ENCODE measurements at regions not wholly inside any gene's neighbourhood (a gene's known extent, or its start where the extent isn't known, plus 50 kb on each side); places are given as distances from the start of the nearest gene placed in this dataset.
"Not testable (repeated sequence)": the region's sequence is repeated elsewhere in the genome, so short reads cannot be mapped to it uniquely, and the experiment has no call there.

DNA sequence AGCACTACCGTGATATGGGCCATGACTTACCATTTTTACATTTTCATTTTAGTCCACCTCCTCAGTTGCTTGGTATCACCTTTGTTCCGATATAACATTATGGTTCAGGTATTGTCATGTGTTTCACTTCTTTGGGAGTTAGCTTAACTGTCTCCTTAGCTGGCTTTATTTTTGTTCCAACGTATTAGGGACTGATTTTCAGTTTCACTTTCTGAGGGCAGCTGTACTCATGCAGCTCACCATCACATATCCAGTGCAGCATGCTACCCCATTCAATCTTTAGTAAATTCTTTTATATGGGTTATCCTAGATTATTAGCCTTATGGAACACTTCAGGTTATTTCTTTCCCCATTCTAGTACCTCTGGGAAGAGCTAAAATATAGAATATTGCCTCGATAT is 362.2 kb upstream of the IRAK1BP1 start:
- DNase-seq (ENCODE audit: low read depth, low spot score) = no peak

DNA sequence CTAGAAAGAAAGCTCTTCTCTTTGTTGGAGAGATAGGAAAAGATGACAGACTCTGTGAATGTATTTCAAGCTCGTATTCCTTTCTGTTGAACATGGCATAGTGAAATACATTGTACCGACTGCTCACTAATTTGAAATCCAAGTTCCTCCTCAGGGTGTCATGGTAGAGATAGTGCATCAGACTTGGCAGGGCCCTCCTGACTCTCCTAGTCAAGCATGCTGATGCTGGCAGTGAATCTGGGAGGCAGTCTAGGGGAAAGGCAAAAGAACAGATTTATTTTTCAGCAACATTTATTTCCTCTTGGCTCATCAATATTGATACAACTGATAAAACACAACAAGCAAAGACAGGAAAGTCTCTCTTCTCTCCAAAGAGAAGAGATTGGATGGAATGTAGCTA is 356.3 kb upstream of the IRAK1BP1 start:
- no peak for DNase-seq (ENCODE audit: low read depth, low spot score)

DNA sequence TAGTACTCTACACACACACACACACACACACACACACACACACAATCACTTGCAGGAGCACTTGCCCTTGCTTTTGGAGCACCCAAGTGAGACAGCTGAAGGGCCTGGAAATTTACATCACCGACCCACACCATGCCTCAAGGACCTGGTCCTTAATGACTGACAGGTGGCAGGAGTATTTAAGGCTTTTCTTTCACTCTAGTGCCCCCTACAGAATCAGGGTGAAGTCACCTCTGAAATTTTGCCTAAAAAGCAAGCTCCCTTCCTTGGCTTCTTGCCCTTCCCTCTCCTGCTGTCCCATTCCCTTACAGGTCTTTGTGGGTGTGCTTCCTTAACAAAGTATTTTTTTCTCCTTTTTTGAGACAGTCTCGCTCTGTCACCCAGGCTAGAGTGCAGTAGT is 353.5 kb upstream of the IRAK1BP1 start:
- DNase-seq (ENCODE audit: low read depth, low spot score) = no peak

DNA sequence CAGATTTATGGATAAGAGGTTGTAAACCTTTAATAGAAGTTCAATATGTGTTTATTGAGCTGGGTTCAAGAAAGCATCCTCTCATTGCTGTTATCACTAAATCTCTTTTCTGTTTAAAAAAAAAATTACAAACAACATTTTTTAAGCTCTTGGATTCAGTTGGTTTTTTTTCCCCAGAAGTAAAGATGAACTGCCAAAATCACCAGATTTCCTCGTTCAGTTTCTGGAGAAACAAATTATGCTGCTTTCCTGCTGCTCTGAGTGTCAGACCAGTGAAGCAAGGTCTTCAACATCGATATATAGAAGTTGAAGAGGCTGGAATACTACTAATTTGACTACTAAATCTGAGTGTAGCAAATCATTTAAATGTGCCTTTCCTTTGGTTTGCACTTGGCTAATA is 352.1 kb upstream of the IRAK1BP1 start:
- DNase-seq (ENCODE audit: low read depth, low spot score) = no peak

GRCh38 chr6:78517399-78517798 is 350.0 kb upstream of the IRAK1BP1 start:
- no peak for DNase-seq (ENCODE audit: low read depth, low spot score)

- DNase-seq (ENCODE audit: low read depth, low spot score) = no peak
Observed at GRCh38 chr6:78523622-78524021, 343.7 kb upstream of the IRAK1BP1 start.

GRCh38 chr6:78525976-78526375 is 341.4 kb upstream of the IRAK1BP1 start:
- no peak for DNase-seq (ENCODE audit: low read depth, low spot score)

DNA sequence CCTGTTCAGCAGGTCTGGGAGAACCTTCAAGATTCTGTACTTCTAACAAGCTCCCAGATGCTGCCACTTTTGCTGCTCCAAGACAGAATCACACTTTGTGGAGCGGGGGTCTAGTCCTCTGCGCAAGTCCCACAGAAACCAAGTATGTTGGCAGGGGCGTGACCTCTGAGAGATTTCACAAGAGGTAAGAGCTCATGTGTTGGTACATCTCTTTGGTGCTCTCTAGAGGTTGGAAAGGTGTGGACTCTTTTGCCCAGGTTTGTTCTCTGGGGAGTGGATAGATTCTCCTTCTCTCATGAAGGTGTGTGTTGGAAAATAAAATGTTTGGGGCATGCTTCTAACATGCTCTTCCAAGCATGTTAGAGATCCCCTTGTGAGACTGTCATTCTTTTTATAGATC is 340.9 kb upstream of the IRAK1BP1 start:
- no peak for DNase-seq (ENCODE audit: low read depth, low spot score)

DNA sequence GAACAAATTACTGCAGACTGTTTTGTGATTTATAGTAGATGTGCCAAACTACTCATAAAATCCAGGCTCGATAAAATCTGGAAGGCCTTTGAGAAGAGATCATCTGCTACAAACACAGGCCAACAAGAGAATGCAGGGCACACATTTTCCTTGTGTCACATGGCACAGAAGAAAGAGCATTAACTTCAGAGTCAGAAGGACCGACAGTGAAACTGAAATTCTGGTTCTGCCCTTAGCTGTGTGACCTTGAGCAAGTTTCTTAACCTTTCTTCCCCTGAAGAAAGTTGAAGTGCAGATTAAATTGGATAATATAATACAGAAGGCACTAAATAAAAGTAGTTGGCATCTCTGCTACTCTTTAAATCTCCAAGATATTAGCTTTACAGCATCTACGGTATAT is 338.4 kb upstream of the IRAK1BP1 start:
- DNase-seq (ENCODE audit: low read depth, low spot score) = no peak

DNA sequence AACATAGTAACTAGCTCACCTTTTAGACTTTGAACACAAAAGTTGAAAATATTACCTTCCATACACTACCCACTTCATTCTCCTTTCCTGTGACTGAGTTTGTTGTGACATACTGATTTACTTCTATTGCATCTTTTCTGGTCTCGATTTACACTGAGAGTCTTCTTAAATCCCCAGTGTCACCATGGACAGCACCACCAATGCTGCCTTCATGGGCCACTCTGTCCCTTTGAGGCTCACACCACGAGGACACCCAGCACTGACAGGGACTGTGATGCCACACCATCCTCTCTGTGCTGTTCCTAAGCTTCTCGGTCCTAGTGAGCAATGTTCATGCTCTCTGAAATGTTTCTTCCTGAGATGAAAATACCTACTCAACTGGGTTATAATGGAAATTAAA is 337.1 kb upstream of the IRAK1BP1 start:
- no peak for DNase-seq (ENCODE audit: low read depth, low spot score)

GRCh38 chr6:78533426-78533825 is 333.9 kb upstream of the IRAK1BP1 start:
- DNase-seq (ENCODE audit: low read depth, low spot score) = peak; percentile 40

DNA sequence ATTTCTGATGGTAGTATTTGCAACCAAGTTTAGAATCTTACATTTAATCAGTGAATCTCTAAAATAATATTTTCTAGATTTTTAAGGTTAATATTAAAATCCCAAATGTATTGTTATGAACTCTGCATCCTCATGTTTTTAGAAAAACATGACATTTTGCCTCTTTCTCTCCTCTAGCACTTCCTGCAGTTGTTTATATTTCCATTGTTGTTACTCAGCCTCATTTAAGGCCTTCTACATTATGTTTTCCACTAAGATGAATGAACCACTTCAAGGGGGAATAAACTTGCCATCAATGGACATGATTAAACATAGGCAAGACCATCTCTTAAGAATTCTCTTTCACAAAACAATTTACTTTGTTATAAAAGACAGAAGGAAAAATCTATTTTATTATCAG is 333.5 kb upstream of the IRAK1BP1 start:
- no peak for DNase-seq (ENCODE audit: low read depth, low spot score)

DNA sequence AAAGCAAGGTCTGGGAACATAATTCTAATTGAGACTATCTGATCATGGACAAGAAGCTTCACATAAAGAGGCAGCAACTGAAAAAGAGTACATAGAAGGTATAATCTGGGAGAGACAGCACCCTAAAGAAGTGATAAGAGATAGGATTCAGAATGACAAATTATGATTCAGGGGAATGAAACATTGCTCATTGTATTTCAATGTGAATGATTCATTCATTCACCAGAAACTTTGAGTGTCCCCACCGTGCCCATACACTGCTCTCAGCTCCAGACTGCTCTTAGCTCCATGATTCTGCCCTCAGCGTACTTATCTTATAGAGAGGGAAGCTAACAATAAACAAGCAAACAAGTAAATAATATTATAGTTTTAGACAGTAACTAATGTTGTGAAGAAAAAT is 329.3 kb upstream of the IRAK1BP1 start:
- DNase-seq (ENCODE audit: low read depth, low spot score) = no peak

DNA sequence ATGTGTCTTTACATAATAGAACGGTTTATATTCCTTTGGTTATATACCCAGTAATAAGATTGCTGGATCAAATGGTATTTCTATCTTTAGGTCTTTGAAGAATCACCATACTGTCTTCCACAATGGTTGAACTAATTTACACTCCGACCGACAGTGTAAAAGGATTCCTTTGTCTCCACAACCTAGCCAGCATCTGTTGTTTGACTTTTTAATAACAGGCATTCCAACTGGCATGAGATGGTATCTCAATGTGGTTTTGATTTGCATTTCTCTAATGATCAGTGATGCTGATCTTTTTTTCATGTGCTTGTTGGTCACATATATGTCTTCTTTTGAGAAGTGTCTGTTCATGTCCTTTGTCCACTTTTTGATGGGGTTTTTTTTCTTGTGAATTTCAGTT is 319.7 kb upstream of the IRAK1BP1 start:
- DNase-seq (ENCODE audit: low read depth, low spot score) = not testable (repeated sequence)

DNA sequence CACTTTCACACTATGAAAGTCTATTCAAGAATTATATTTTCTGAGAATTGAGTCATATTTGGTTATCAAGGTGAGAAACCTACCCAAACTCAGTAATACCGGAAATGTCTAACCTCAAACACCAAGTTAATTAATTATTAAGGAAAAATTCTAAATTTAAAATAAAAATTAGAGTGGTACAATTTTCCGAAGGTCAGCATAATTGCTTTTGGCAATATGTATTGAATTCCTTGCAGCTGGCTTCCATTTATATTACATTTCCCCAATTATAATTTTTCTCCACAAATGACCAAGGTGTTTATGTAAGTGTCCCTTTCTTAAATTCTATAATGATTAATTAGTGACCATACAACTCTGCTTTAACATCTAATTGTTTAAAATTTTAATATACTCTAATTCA is 316.0 kb upstream of the IRAK1BP1 start:
- no peak for DNase-seq (ENCODE audit: low read depth, low spot score)

- no peak for DNase-seq (ENCODE audit: low read depth, low spot score)
Observed at GRCh38 chr6:78552435-78552834, 314.9 kb upstream of the IRAK1BP1 start.

DNA sequence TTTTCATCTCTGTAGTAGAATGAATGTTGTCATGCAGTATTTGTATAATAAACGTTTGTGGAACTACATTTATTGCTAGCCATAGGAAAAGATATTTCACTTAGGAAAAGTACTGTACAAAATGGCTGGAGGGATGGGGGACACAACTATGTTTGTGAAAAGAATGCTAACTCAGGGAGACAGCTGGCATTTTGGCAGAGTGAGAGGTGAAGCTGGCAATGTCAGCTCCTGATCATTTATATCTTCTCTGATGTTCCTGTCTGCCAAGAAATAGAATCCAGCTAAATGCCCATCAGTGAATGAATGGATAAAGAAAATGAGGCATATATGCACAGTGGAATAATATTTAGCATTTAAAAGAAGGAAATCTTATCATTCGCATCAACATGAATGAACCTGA is 313.0 kb upstream of the IRAK1BP1 start:
- no peak for DNase-seq (ENCODE audit: low read depth, low spot score)

DNA sequence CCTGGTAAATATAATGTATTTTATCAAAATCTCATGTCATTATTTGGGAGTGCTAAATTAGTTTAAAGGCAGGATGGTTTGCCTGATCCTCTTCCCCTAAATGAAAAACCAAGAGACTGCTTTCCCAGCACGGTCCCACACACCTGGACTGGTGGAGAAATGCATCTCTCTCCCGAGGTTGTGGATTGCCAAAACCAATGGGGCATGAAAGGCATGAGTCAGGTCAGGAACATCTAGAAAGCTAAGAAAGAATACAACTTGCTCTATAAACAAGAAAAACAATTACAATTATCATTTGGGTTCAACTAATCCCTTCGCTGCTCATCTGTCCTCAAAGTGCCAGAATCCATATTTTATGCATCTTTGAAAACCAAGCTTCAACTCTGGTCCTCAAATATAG is 308.3 kb upstream of the IRAK1BP1 start:
- DNase-seq (ENCODE audit: low read depth, low spot score) = no peak

DNA sequence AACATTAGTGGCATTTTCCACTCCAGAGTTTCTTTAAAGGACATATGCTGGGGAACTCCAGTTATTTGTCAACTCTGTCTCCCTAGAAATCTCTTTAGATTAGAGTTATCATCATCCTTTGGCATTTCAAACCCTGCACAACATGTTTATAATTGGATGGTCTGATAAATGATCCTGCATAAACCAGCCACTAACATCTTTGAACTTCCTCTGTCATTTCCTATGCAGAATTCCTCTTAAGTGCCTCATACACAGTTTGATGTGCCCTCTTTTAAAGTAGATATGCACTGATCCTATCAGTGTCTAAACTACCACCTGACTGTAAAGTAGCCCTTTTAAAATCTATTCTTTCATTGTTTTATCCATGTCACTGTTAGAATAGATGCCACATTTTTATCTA is 306.3 kb upstream of the IRAK1BP1 start:
- DNase-seq (ENCODE audit: low read depth, low spot score) = no peak

- no peak for DNase-seq (ENCODE audit: low read depth, low spot score)
Observed at GRCh38 chr6:78565997-78566396, 301.4 kb upstream of the IRAK1BP1 start.

- no peak for DNase-seq (ENCODE audit: low read depth, low spot score)
Observed at GRCh38 chr6:78570044-78570443, 297.3 kb upstream of the IRAK1BP1 start.

GRCh38 chr6:78577585-78577984 is 289.8 kb upstream of the IRAK1BP1 start:
- DNase-seq (ENCODE audit: low read depth, low spot score) = no peak

DNA sequence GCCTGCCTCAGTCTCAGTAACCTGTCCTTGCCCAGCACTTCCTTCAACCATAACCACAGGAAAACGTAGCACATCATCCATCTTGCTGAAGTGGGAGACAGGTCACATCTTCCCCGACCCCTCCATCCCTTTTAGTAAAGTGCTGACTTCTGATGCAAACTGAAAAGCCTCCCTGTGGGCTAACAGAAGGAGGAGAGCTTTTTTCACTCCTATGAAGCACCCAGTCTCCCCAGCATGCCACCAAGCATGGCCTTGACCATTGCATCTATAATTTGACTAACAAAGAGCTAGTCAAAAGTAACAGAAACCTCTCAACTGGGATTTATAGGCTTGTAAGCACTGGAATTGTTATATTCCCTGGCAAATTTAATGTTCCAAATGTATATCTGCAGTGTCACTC is 288.9 kb upstream of the IRAK1BP1 start:
- DNase-seq (ENCODE audit: low read depth, low spot score) = no peak

DNA sequence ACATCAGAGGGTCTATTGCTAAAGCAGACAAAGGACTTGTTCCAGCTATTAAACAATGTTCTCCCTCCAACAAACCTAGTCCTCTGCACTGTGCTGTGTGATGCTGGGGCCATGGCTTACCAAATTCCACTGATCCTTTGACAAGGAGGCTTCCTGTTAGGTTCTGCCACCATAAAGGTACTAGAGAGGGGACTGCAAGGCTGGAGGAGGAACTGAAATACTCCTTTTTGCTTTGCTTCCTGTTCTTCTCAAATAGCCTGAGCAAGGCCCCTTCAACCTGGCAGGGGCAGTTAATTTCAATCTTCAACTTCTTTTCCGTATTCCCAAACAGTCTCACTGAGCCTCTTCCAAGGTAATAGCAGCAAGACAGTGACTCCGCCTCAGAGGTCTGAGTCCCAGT is 286.4 kb upstream of the IRAK1BP1 start:
- DNase-seq (ENCODE audit: low read depth, low spot score) = no peak

DNA sequence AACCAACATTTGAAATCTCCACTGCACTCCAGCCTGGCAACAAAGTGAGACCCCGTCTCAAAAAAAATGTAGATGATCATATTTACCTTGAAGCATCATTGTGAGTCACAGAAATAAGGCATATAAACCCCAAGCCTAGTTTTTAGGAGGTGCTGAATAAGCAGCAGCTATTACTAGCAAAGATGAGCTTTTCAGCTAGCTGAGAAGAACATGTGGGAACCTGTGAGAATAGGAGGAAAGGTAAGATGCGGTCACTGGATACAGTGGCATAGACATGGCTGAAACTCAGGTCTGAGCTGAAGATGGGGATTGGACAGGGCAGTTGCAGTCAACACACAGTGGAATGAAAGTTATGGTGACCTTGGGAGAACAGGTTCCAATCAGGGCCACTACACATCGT is 284.3 kb upstream of the IRAK1BP1 start:
- DNase-seq (ENCODE audit: low read depth, low spot score) = no peak
